ENCODE measurements at regions not wholly inside any gene's neighbourhood (a gene's known extent, or its start where the extent isn't known, plus 50 kb on each side); places are given as distances from the start of the nearest gene placed in this dataset.

GRCh38 chr7:69177461-69177861, 420.8 kb upstream of the AUTS2 start:
- no peak for TF ChIP-seq EZH2 (optimal IDR thresholded peaks at IDR 0.05; ENCODE audit: low read depth, low read length)
- TF ChIP-seq CTCF (IDR thresholded peaks at IDR 0.05; ENCODE audit: low read length) = no peak
- TF ChIP-seq EZH2phosphoT487 (IDR thresholded peaks at IDR 0.05; ENCODE audit: low read length) = no peak
